Activated CD4-positive, alpha-beta T cell treated with anti-CD3 and anti-CD28 coated beads for 24 hours (primary cell): ENCODE measurements at regions not wholly inside any gene's neighbourhood (a gene's known extent, or its start where the extent isn't known, plus 50 kb on each side); places are given as distances from the start of the nearest gene placed in this dataset.
"Not testable (repeated sequence)": the region's sequence is repeated elsewhere in the genome, so short reads cannot be mapped to it uniquely, and the experiment has no call there.

Experiments
- DNase-seq, 2 donors: peaks; one replicate each; pipeline ENCODE4 v3.0.0-alpha.2; 2020; ENCODE audit warnings: low read depth in 2 of 2

DNA sequence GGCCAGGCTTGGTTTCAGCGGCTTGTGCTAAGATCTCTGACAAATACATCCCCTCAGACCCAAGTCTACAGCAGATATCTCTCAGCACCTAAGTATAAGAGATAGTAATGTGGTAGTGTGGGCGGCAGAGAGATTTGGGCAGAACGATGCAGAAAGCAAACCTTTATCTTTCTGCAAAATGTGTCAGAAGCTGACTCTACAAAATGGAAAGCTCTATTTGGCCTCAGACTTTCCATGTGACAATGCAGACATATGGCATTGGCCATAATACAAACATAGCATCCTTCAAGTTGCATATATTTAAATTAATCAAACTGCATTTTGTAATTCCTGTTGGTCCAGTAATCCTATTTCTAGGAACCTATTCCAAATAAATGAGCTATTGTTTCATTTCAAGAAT is 102.5 kb upstream of the RAI14 start:
- DNase-seq: no peak

DNA sequence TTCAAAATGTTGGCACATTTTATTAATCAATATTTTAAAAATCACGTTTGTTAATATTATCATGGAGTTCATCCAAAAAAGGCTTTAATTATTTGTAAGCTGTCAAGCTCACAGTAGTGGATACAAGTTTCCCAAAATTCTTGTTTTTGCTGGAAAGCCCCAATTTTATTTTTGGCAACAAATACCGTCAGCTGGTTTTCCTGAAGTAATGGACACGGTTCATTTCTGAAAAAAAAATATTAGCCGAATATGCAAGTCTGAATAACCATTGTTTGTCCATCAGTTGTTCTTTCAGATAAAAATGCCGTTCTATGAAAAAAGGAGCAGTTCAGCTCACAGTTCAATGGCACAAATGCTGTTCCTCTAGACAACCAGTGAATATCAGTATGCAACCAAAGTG is 101.5 kb upstream of the RAI14 start:
- no peak for DNase-seq

DNA sequence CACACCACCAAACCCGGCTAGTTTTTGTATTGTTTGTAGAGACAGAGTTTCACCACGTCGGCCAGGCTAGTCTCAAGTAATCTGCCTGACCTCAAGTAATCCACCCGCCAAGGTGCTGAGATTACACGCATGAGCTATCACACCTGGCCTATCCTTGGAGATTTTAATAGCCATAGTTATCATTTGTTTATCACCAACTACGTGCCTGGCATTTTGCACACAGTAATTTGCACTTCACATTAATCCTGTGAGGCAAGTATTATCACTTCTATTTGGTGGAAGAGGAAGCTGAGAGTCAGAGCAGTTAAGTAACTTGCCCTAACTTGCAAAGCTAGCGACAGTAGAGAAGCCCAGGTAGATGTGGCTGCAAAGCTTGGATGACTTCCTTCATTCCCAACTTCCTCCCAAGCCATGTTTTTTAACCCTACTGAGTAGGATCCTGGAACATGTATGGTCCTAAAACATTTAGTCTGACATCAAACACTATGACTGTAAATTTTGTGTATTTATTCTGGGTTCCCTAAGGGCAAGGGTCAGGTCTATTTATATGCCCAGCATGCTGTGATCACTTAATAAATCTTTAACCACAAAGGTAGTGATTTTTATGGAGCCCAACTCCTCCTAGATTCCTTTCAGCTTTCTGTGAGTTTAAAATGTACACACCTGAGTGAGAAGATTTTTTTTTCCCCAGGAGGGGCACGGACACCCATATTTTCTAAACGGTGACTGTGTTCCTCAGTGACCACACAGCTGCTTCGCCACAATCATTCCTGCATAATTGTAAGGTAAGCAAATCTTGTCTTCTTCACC is 100.2 kb upstream of the RAI14 start:
- DNase-seq: no peak

GRCh38 chr5:34556509-34556782 is 99.7 kb upstream of the RAI14 start:
- DNase-seq: no peak

DNA sequence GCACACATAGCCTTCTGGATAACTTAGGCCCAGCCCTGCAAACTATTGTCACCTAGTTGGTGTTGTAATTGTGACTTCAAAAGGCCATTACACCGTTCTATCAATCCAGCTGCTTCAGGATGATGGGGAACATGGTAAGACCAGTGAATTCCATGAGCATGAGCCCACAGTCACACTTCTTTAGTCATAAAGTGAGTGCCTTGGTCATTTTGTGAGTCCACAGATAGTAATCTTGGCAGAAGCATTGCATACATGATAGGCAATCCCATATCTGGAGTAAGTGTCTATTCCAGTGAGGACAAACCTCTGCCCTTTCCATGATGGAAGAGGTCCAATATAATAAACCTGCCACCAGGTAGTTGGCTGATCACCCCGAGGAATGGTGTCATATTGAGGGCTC is 94.5 kb upstream of the RAI14 start:
- not testable (repeated sequence) for DNase-seq

GRCh38 chr5:34562791-34563190 is 93.3 kb upstream of the RAI14 start:
- DNase-seq: no peak

GRCh38 chr5:34563269-34563668 is 92.9 kb upstream of the RAI14 start:
- no peak for DNase-seq

DNA sequence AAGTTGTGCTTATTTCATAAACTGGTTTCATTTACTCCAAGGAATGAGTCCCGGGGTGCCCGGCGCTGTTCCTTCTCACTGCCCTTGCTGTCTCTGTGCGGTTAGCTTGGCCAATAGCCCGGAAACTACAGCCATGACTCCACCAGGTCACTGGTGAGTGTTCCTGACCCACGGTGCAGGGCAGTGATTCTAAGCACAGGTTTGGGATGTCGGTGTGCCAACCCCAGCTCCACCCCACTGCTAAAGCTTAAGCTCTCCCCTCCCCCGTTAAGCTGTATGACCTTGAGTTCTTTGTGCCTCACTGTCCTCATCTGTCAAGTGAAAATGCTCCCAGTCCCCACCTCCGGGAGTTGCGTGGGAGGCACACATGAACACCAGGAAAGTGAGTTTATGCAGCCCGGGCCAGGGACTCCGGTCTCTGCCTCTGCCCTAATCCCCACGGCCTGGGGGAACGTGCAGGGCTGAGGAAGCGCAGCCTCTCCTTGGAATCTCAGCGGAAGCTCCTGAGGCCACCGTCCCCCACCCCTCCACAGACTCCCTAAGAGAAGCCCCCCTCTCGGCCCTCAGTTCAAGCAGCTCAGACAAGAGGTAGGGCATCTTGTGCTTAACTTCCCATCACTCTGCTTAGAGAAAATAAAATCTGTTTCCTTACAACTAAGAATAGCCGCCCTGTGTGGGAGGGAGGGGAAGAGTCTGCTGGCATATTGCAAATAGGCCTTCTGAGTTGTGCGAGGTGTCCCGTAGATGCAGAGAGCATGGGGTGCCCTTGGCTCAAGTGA is 92.0 kb upstream of the RAI14 start:
- no peak for DNase-seq

- no peak for DNase-seq
Observed at GRCh38 chr5:34564710-34565235, 91.4 kb upstream of the RAI14 start.

GRCh38 chr5:34570143-34570542 is 86.0 kb upstream of the RAI14 start:
- no peak for DNase-seq

DNA sequence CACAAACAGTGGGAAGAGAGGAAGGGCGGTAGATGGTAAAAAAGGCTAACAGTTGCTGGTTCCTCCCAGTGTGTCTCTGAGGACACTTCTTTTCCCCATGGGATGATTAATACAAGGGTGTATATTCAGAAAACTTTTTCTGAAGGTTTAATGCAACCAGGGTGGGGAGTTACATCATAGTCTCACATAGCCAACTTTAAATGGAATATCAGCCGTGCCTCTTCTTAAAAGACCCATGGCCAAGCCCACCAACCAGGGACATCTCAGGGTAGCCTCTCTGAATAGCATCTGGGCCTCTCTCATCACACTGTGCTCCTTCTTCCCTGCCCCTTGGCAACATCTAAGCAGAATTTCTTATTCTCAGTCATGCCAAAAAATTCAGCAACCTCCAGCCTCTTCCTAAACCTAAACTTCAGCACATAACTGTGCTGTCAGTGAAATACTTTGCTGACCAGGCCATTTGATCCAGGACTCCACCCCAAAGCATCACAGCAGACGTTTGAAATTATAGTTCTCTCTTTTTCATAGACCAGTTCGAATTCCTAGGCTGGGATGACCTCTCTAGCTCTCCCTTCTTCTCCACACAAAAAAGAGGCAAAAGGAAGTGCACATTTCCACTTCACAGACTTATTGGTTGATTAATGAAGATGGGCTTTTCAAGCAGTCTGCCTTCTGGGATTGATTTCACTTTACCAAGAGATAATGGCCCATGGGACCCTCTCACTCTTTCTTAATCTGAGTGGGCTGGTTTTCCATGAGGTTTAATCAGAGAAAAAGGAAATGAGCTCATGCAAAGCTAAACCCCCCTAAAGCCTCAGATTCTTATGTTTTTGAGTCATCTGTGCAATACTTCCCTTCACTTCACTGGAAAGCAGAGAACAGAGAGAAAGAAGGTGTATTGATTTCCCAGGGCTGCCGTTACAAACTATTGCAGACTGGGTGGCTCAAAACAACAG is 85.1 kb upstream of the RAI14 start:
- no peak for DNase-seq

- no peak for DNase-seq
Observed at GRCh38 chr5:34571677-34572041, 84.5 kb upstream of the RAI14 start.

GRCh38 chr5:34574936-34575467 is 81.1 kb upstream of the RAI14 start:
- no peak for DNase-seq

GRCh38 chr5:34576891-34577666 is 79.0 kb upstream of the RAI14 start:
- DNase-seq: no peak

DNA sequence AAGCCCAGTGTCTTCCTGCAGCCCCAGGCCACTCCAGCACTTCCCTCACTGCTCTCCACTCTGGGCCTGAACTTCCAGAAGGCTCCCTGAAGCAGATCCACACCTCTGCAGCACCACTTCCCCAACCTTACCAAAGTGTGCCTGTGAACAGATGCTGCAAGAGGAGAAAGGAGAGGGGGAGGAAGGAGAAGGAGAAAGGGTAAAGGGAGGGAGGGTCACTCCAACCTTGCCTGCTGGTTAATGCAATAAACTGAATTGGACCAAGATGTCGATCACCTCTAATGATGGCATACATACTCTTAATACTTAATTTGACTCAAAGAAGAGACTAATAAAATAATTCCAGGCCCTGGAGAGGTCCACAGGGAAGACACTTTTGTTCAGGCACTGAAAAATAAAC is 77.2 kb upstream of the RAI14 start:
- DNase-seq: no peak

DNA sequence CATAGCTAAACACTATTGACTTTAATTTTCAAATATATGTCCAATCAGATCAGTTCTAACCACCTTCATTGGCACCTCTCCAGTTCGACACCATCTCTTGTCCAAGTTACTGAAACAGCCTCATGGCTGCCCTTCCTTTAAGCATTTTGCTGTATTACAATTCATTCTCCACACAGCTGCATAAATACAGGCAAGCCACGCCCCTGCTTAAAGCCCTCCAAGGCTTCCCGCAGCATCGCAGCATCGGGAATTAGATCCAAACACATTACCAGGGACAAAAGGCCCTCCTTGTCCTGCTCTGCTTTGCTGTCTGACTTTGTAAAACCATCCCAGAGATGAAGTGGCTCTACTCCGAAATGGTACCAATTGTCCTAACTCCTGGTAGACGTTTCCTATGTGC is 75.1 kb upstream of the RAI14 start:
- no peak for DNase-seq

DNA sequence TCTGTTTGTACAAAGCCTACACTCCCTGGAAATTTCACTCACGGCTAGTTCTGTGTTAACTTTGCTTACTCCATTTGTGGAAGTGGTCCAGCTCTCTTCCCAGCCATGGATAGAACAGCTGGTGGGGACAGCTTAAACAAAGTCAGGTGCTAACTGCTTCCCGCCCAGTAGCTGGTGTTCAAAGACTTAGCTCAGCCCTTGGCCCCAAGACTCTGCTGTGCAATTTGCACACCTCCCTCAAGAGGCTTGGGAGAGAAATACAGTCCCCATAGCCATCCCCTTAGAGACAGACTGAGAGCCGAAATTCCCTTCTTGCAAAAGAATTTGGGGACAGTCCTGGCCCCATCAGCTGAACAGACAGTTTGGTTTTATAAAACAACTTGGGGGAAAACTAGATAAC is 73.8 kb upstream of the RAI14 start:
- DNase-seq: no peak

DNA sequence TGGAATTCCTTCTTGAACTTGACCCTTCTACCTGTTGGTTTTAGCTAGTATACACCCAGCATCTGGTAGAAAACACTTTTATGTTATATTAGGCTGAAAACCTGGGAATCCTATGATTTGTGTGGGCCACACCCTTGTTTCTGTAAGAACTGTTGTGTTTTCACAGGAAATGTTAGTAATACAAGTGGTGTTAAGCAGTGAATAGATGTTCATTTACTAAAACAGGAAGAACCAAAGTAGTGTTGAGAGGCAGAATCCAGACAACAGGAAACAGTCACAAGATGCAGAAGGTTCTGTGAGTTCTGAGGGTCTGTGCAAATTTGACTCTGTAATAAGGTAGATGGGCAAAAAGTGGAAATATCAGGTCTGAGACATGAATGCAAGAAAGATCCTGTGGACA is 73.0 kb upstream of the RAI14 start:
- DNase-seq: no peak

GRCh38 chr5:34584165-34584564 is 72.0 kb upstream of the RAI14 start:
- DNase-seq: no peak

DNA sequence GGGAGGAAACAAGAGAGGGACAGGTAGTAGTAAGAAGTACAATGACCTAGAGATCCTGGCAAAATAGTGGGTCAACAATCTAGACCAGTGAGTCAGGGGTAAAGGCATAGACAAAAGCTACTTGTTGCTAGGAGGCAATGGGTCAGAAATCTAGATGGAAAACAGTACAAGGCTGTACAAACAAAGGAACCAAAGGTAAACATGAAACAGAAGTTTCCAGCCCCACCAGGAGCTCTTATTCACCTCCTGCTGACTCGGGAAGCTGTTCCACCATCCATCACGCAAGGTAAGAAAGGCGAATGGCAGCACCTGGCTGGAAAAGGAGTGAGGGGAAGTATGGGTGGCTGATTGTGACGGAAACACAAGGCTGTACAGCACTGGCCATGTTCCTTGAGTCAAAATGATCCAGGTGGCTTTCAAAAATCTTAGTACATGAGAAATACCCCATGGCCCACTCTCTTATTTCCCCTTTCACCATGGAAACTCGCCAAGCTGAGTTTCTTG is 70.5 kb upstream of the RAI14 start:
- no peak for DNase-seq
